ENCODE measurements at regions not wholly inside any gene's neighbourhood (a gene's known extent, or its start where the extent isn't known, plus 50 kb on each side); places are given as distances from the start of the nearest gene placed in this dataset.

GRCh38 chr2:35973737-35974132, 381.8 kb upstream of the CRIM1 start:
- no peak overlapping the region for H3K27ac Mint-ChIP-seq
- H3K27me3 Mint-ChIP-seq = no peaks in the 10 kb centered on the region
- DNase-seq (ENCODE audit: low spot score, unreplicated experiment) = no peak
- H3K9me3 Mint-ChIP-seq (ENCODE audit: low read depth) = no peaks in the 10 kb centered on the region
- H3K36me3 Mint-ChIP-seq (ENCODE audit: insufficient read depth) = no peaks in the 10 kb centered on the region
- no peaks in the 10 kb centered on the region for H3K4me1 Mint-ChIP-seq (ENCODE audit: low read depth)
- no peak for TF ChIP-seq CTCF (IDR thresholded peaks at IDR 0.05; ENCODE audit: unreplicated experiment)
- no peak overlapping the region for H3K4me3 Mint-ChIP-seq (ENCODE audit: low read depth)

GRCh38 chr2:35973132-35973736, 382.3 kb upstream of the CRIM1 start:
- Mint-ChIP-seq H3K36me3 (ENCODE audit: insufficient read depth) (no peaks in the 10 kb centered on the region), H3K4me3 (ENCODE audit: low read depth) (no peak overlapping the region), H3K4me1 (ENCODE audit: low read depth) (no peaks in the 10 kb centered on the region), H3K27me3 (no peaks in the 10 kb centered on the region), H3K9me3 (ENCODE audit: low read depth) (no peaks in the 10 kb centered on the region), H3K27ac (no peak overlapping the region)
- TF ChIP-seq CTCF (IDR thresholded peaks at IDR 0.05; ENCODE audit: unreplicated experiment) = peak; percentile 65
- DNase-seq (ENCODE audit: low spot score, unreplicated experiment) = no peak

GRCh38 chr2:35963824-35964223, 391.8 kb upstream of the CRIM1 start:
- Mint-ChIP-seq H3K27ac (peak overlapping the region; percentile 25), H3K27me3 (no peaks in the 10 kb centered on the region), H3K9me3 (ENCODE audit: low read depth) (peaks cover 4% of the 10 kb centered on the region), H3K36me3 (ENCODE audit: insufficient read depth) (peaks cover 3% of the 10 kb centered on the region), H3K4me3 (ENCODE audit: low read depth) (peak overlapping the region; percentile 15), H3K4me1 (ENCODE audit: low read depth) (peaks cover 14% of the 10 kb centered on the region)
- TF ChIP-seq CTCF (IDR thresholded peaks at IDR 0.05; ENCODE audit: unreplicated experiment) = no peak
- no peak for DNase-seq (ENCODE audit: low spot score, unreplicated experiment)

GRCh38 chr2:35963357-35963756, 392.2 kb upstream of the CRIM1 start:
- Mint-ChIP-seq H3K9me3 (ENCODE audit: low read depth) (peaks cover 4% of the 10 kb centered on the region), H3K27ac (no peak overlapping the region), H3K4me3 (ENCODE audit: low read depth) (no peak overlapping the region), H3K4me1 (ENCODE audit: low read depth) (peaks cover 14% of the 10 kb centered on the region), H3K36me3 (ENCODE audit: insufficient read depth) (peaks cover 3% of the 10 kb centered on the region), H3K27me3 (no peaks in the 10 kb centered on the region)
- TF ChIP-seq CTCF (IDR thresholded peaks at IDR 0.05; ENCODE audit: unreplicated experiment) = no peak
- DNase-seq (ENCODE audit: low spot score, unreplicated experiment) = no peak

GRCh38 chr2:35962585-35963146, 392.9 kb upstream of the CRIM1 start:
- H3K36me3 Mint-ChIP-seq (ENCODE audit: insufficient read depth) = peaks cover 3% of the 10 kb centered on the region
- no peaks in the 10 kb centered on the region for H3K27me3 Mint-ChIP-seq
- H3K4me3 Mint-ChIP-seq (ENCODE audit: low read depth) = no peak overlapping the region
- DNase-seq (ENCODE audit: low spot score, unreplicated experiment) = no peak
- H3K4me1 Mint-ChIP-seq (ENCODE audit: low read depth) = peaks cover 14% of the 10 kb centered on the region
- TF ChIP-seq CTCF (IDR thresholded peaks at IDR 0.05; ENCODE audit: unreplicated experiment) = no peak
- H3K27ac Mint-ChIP-seq = peak overlapping the region; percentile 61
- peaks cover 8% of the 10 kb centered on the region for H3K9me3 Mint-ChIP-seq (ENCODE audit: low read depth)
